AG04449 (cell line): ENCODE measurements at regions not wholly inside any gene's neighbourhood (a gene's known extent, or its start where the extent isn't known, plus 50 kb on each side); places are given as distances from the start of the nearest gene placed in this dataset.

Experiments used
- CTCF ChIA-PET: fragments of 350-600 bp; formaldehyde crosslinking; extraction: SDS; loops from one replicate; lab custom pipeline; 2021; ENCODE audit warnings: antibody characterized with exemption; lab: Yijun Ruan, JAX
- POLR2A ChIA-PET: fragments of 400-600, 350-600 bp; formaldehyde crosslinking; extraction: SDS; loops from one replicate; lab custom pipeline; 2020; ENCODE audit warnings: antibody characterized with exemption, inconsistent platforms; lab: Yijun Ruan, JAX
- DNase-seq: peaks from one replicate; pipeline ENCODE4 v3.0.0-alpha.2; 2010; ENCODE audit warnings: low read depth, low spot score
- H3K4me3 ChIP-seq: 2 replicates; pipeline ENCODE4 v1.5.1; 2011; ENCODE audit warnings: low read depth, mild to moderate bottlenecking, control low read depth, low read length
- TF ChIP-seq, protein P1 (sequence below): IDR thresholded peaks from one replicate; pipeline ENCODE4 v1.5.1; 2011; ENCODE audit warnings: mild to moderate bottlenecking, moderate library complexity, low read length, control low read depth, inconsistent platforms; ENCODE audit not compliant: insufficient read depth; ENCODE audit errors: missing control alignments

- TF ChIP-seq, protein P1, sequence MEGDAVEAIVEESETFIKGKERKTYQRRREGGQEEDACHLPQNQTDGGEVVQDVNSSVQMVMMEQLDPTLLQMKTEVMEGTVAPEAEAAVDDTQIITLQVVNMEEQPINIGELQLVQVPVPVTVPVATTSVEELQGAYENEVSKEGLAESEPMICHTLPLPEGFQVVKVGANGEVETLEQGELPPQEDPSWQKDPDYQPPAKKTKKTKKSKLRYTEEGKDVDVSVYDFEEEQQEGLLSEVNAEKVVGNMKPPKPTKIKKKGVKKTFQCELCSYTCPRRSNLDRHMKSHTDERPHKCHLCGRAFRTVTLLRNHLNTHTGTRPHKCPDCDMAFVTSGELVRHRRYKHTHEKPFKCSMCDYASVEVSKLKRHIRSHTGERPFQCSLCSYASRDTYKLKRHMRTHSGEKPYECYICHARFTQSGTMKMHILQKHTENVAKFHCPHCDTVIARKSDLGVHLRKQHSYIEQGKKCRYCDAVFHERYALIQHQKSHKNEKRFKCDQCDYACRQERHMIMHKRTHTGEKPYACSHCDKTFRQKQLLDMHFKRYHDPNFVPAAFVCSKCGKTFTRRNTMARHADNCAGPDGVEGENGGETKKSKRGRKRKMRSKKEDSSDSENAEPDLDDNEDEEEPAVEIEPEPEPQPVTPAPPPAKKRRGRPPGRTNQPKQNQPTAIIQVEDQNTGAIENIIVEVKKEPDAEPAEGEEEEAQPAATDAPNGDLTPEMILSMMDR: no peak
- ChIA-PET POLR2A (no interaction called here), CTCF (no interaction called here)
- no peak overlapping the region for H3K4me3 ChIP-seq
- DNase-seq: no peak
These were observed 334.0 kb downstream of the SOX2 start for GRCh38 chr3:182045736-182046135.

DNA sequence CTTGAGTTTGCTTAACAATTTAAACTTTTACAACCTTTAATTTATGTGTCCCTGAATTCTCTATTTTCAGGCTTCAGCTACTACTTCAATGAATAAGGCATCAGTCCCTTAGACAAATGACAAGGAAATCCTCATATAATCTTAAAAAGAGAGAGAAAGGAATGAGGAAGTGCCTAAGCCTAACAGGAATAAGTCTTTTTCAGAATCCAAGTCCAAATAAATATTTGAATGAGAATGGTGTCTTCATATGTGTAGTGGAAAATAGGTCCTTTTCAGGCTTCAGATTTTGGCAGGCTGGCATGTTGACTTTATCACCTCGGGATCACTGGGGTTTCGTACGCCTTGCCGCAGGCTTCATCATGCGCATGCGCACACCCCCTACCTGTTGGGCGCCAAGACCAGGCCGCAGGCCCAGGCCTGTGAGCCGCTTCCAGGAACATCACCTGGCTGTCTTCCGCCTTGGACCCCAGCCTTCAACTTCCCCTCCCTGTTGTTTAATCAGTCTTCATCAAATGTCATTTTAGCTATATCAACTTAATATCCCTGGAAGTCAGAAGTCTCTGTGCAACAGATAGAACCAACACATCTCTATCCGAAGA is 334.5 kb downstream of the SOX2 start:
- DNase-seq: no peak
- ChIA-PET CTCF (no interaction called here), POLR2A (no interaction called here)
- TF ChIP-seq, protein P1: no peak
- no peak overlapping the region for H3K4me3 ChIP-seq

DNA sequence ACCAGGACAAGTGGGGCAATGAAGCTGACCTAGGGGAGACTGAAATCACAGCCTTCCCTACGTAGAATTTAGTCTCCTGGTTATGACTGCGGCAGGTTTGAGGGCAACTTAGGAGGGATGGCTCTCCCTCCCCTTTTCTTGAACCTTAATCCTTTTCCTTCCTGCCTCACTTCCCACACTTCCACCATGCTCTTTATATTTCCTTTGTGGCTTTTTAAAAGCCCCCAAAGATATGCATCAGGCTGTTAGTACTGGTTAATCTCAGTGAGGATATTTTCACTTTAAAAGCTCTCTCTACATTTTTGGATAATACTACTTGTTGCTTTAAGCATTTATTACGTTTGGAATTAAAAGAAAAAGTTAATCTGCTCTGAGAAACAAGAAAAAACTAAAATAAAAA is 339.2 kb downstream of the SOX2 start:
- POLR2A ChIA-PET: no interaction called here
- no peak overlapping the region for H3K4me3 ChIP-seq
- TF ChIP-seq, protein P1: no peak
- no peak for DNase-seq
- CTCF ChIA-PET: no interaction called here

- DNase-seq: no peak
These were observed 340.6 kb downstream of the SOX2 start for GRCh38 chr3:182052332-182052731.

GRCh38 chr3:182052757-182053156 is 341.0 kb downstream of the SOX2 start:
- ChIA-PET CTCF (no interaction called here), POLR2A (no interaction called here)
- H3K4me3 ChIP-seq: no peak overlapping the region
- no peak for DNase-seq
- TF ChIP-seq, protein P1: no peak

More at GRCh38 chr3:182052332-182052731, 340.6 kb downstream of the SOX2 start:
- CTCF ChIA-PET: no interaction called here
- TF ChIP-seq, protein P1: no peak
- POLR2A ChIA-PET: no interaction called here
- H3K4me3 ChIP-seq: no peak overlapping the region

DNA sequence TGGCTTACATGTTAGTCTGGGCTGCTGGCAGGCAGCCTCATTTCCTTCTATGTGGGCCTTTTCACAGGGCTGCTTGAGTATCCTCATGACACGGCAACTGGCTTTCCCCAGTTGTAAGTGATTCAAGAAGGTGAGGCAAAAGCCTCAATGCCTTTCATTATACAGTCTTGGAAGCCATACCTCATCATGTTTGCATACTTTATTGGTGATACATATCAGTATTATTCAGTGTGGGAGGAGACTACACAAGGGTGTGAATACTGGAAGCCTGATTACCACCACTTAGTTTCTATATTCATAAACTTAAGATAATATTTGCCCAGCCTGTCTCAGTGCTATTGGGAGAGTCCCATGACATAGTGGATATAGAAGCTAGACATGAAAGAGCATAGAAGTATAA is 346.8 kb downstream of the SOX2 start:
- ChIA-PET POLR2A (no interaction called here), CTCF (no interaction called here)
- TF ChIP-seq, protein P1: no peak
- H3K4me3 ChIP-seq: no peak overlapping the region
- no peak for DNase-seq
